HCT116 (cell line): ENCODE measurements at regions not wholly inside any gene's neighbourhood (a gene's known extent, or its start where the extent isn't known, plus 50 kb on each side); places are given as distances from the start of the nearest gene placed in this dataset.

Source experiments
- ATAC-seq: fragments of 200-7000 bp; cut with Tn5 transposase; 2 replicates; pipeline ENCODE4 v1.9.1; 2020; ENCODE audit warnings: mild to moderate bottlenecking, moderate library complexity
- BruUV-seq: library from RNA; stranded (reverse); fragments of 400-500 nt; replicated peaks from 2 replicates; lab custom pipeline; 2021; lab: Mats Ljungman, UMichigan
- CTCF ChIA-PET: fragments of 300-600 bp; sonication (Branson Sonifier 250); formaldehyde crosslinking; loops from one replicate; lab custom pipeline; 2021; ENCODE audit warnings: antibody characterized with exemption; lab: Charles Lee
- POLR2A ChIA-PET: fragments of 300-600, 350-600 bp; sonication (Branson Sonifier 250); formaldehyde crosslinking; loops from one replicate; lab custom pipeline; 2021; ENCODE audit warnings: antibody characterized with exemption; lab: Charles Lee
- RAD21 ChIA-PET, 2 experiments: fragments of 300-600 bp; sonication (Branson Sonifier 250); formaldehyde crosslinking; loops; one replicate each; lab custom pipeline; 2023; ENCODE audit warnings: low total read pairs in 2 of 2; ENCODE audit not compliant: uncharacterized antibody in 2 of 2, unreplicated experiment in 2 of 2, low non-redundant PET in 1 of 2; lab: Charles Lee
- DNase-seq: peaks from one replicate; pipeline ENCODE4 v3.0.0-alpha.2; 2010; ENCODE audit warnings: low read depth, low spot score
- H2AFZ ChIP-seq: fragments of 200-600 bp; shearing (Covaris generic), sonication (generic); 2 replicates; pipeline ENCODE4 v1.6.1; 2017; ENCODE audit warnings: low read depth, mixed run types, mixed read lengths, antibody characterized with exemption, low read length; ENCODE audit not compliant: poor library complexity, severe bottlenecking
- H3K27ac ChIP-seq: 2 replicates; pipeline ENCODE4 v1.5.1; 2012; ENCODE audit warnings: low read depth, low read length
- H3K27me3 ChIP-seq: fragments of 200-600 bp; sonication (generic); 2 replicates; pipeline ENCODE4 v1.6.1; 2016; ENCODE audit warnings: mixed run types, low read length, mixed read lengths; ENCODE audit not compliant: insufficient read depth
- H3K36me3 ChIP-seq, 2 experiments: fragments of 200-500 bp in 1 of 2; fragments of 200-600 bp in 1 of 2; sonication (Bioruptor generic) in 1 of 2; sonication (generic) in 1 of 2; 2 replicates each; pipeline versions ENCODE4 v1.5.1 to v1.6.1; 2014 to 2016; ENCODE audit warnings: low read length in 2 of 2, inconsistent platforms in 1 of 2, mixed read lengths in 1 of 2, mixed run types in 1 of 2; ENCODE audit not compliant: insufficient read depth in 2 of 2, control insufficient read depth in 1 of 2
- H3K4me1 ChIP-seq, 2 experiments: fragments of 200-600 bp in 1 of 2; sonication (generic) in 1 of 2; 2 replicates each; pipeline versions ENCODE4 v1.5.1 to v1.6.1; 2012 to 2017; ENCODE audit warnings: low read length in 2 of 2, inconsistent platforms in 1 of 2, mild to moderate bottlenecking in 1 of 2, mixed read lengths in 1 of 2, mixed run types in 1 of 2, moderate library complexity in 1 of 2; ENCODE audit not compliant: insufficient read depth in 2 of 2, control insufficient read depth in 1 of 2
- H3K4me2 ChIP-seq: fragments of 200-600 bp; sonication (generic); 2 replicates; pipeline ENCODE4 v1.6.1; 2017; ENCODE audit warnings: mixed run types, low read length, mixed read lengths
- H3K4me3 ChIP-seq, 2 experiments: fragments of 200-600 bp in 1 of 2; sonication (generic) in 1 of 2; replicated peaks in 1 of 2; 2 replicates each; pipeline ENCODE4 v1.5.1; 2011 to 2016; ENCODE audit warnings: low read length in 2 of 2, control low read depth in 1 of 2, low read depth in 1 of 2, mild to moderate bottlenecking in 1 of 2, mixed read lengths in 1 of 2, mixed run types in 1 of 2
- H3K79me2 ChIP-seq: fragments of 200-600 bp; sonication (generic); 2 replicates; pipeline ENCODE4 v1.6.1; 2017; ENCODE audit warnings: mild to moderate bottlenecking, mixed run types, low read length, moderate library complexity, mixed read lengths; ENCODE audit not compliant: insufficient read depth
- H3K9ac ChIP-seq: fragments of 200-600 bp; sonication (generic); 2 replicates; pipeline ENCODE4 v1.6.1; 2016; ENCODE audit warnings: low read length, mixed read lengths
- H3K9me2 ChIP-seq: fragments of 200-600 bp; sonication (generic), shearing (Covaris generic); 2 replicates; pipeline ENCODE4 v1.6.1; 2017; ENCODE audit warnings: mixed run types, mild to moderate bottlenecking, moderate library complexity; ENCODE audit not compliant: insufficient read depth
- H3K9me3 ChIP-seq, 2 experiments: fragments of 200-500 bp in 1 of 2; fragments of 200-600 bp in 1 of 2; sonication (Bioruptor generic) in 1 of 2; sonication (generic) in 1 of 2; 2 replicates each; pipeline ENCODE4 v1.6.1; 2014 to 2017; ENCODE audit warnings: low read length in 2 of 2, mixed read lengths in 2 of 2, inconsistent platforms in 1 of 2, low read depth in 1 of 2, mild to moderate bottlenecking in 1 of 2, mixed run types in 1 of 2, moderate library complexity in 1 of 2; ENCODE audit not compliant: control insufficient read depth in 1 of 2, insufficient read depth in 1 of 2
- H4K20me1 ChIP-seq: fragments of 200-600 bp; sonication (generic), shearing (Covaris generic); 2 replicates; pipeline ENCODE4 v1.6.1; 2017; ENCODE audit warnings: mixed run types, mild to moderate bottlenecking, moderate library complexity; ENCODE audit not compliant: insufficient read depth
- ATF3 ChIP-seq: IDR thresholded peaks from 2 replicates; pipeline ENCODE4 v1.6.1; 2012
- CBX3 ChIP-seq: IDR thresholded peaks from 2 replicates; pipeline ENCODE4 v1.6.1; 2012; ENCODE audit warnings: low read depth
- CEBPB ChIP-seq: IDR thresholded peaks from 2 replicates; pipeline ENCODE4 v1.6.1; 2012; ENCODE audit warnings: low read depth
- CTCF ChIP-seq, 3 experiments: fragments of 200-600 bp in 1 of 3; sonication (generic) in 1 of 3; IDR thresholded peaks in 2 of 3; conservative IDR thresholded peaks in 1 of 3; 2 replicates each; pipeline ENCODE4 v1.5.1; 2012 to 2017; ENCODE audit warnings: low read depth in 2 of 3, low read length in 2 of 3, antibody characterized with exemption in 1 of 3, borderline replicate concordance in 1 of 3, control low read depth in 1 of 3, mild to moderate bottlenecking in 1 of 3, mixed read lengths in 1 of 3, mixed run types in 1 of 3, moderate library complexity in 1 of 3; ENCODE audit not compliant: insufficient read depth in 1 of 3
- EGR1 ChIP-seq: IDR thresholded peaks from 2 replicates; pipeline ENCODE4 v1.6.1; 2012; ENCODE audit warnings: low read depth
- ELF1 ChIP-seq: IDR thresholded peaks from 2 replicates; pipeline ENCODE4 v1.6.1; 2012; ENCODE audit warnings: low read depth, borderline replicate concordance
- EZH2phosphoT487 ChIP-seq: fragments of 200-600 bp; IDR thresholded peaks from 2 replicates; pipeline ENCODE4 v1.6.1; 2018; ENCODE audit warnings: antibody characterized with exemption, borderline replicate concordance
- FOSL1 ChIP-seq: IDR thresholded peaks from 2 replicates; pipeline ENCODE4 v1.6.1; 2012; ENCODE audit warnings: low read depth
- MAX ChIP-seq: IDR thresholded peaks from 2 replicates; pipeline ENCODE4 v1.6.1; 2012
- RAD21 ChIP-seq: IDR thresholded peaks from 2 replicates; pipeline ENCODE4 v1.6.1; 2012; ENCODE audit warnings: low read depth, mild to moderate bottlenecking
- REST ChIP-seq: IDR thresholded peaks from 2 replicates; pipeline ENCODE4 v1.6.1; 2012; ENCODE audit warnings: low read depth
- SIN3A ChIP-seq: IDR thresholded peaks from 2 replicates; pipeline ENCODE4 v1.6.1; 2012; ENCODE audit warnings: low read depth
- SP1 ChIP-seq: IDR thresholded peaks from 2 replicates; pipeline ENCODE4 v1.6.1; 2012; ENCODE audit warnings: low read depth
- SRF ChIP-seq: IDR thresholded peaks from 2 replicates; pipeline ENCODE4 v1.6.1; 2012; ENCODE audit warnings: low read depth
- YY1 ChIP-seq: IDR thresholded peaks from 2 replicates; pipeline ENCODE4 v1.6.1; 2011; ENCODE audit warnings: low read length, low read depth, moderate library complexity, mild to moderate bottlenecking; ENCODE audit not compliant: insufficient replicate concordance; ENCODE audit errors: extremely low read depth
- ZBTB33 ChIP-seq: IDR thresholded peaks from 2 replicates; pipeline ENCODE4 v1.6.1; 2011; ENCODE audit warnings: mild to moderate bottlenecking, low read length, moderate library complexity; ENCODE audit not compliant: insufficient replicate concordance; ENCODE audit errors: extremely low read depth
- ZFX ChIP-seq: fragments of 450-650 bp; IDR thresholded peaks from 2 replicates; pipeline ENCODE4 v1.6.1; 2017
- ZNF274 ChIP-seq: fragments of 200-500 bp; sonication (Bioruptor generic); IDR thresholded peaks from 2 replicates; pipeline ENCODE4 v1.6.1; 2014; ENCODE audit warnings: mild to moderate bottlenecking, low read depth, low read length, inconsistent platforms
- intact Hi-C: fragments of 100-400 bp; cut with micrococcal nuclease; formaldehyde crosslinking; loops from 2 replicates; pipeline ENCODE4 v1.10.0; 2022

GRCh38 chr20:6892724-6893123 is 125.2 kb downstream of the BMP2 start:
- Histone ChIP-seq H3K4me1 (no peaks in the 10 kb centered on the region), H3K36me3 (no peaks in the 10 kb centered on the region), H3K79me2 (no peaks in the 10 kb centered on the region), H2AFZ (no peak overlapping the region), H4K20me1 (no peaks in the 10 kb centered on the region), H3K9me3 (peaks cover 0 to 11% of the 10 kb centered on the region in 2 experiments; a peak in 2 of 4 replicates), H3K4me3 (no peak overlapping the region), H3K27ac (no peak overlapping the region), H3K4me2 (no peak overlapping the region), H3K9ac (no peak overlapping the region), H3K27me3 (no peaks in the 10 kb centered on the region), H3K9me2 (no peaks in the 10 kb centered on the region)
- TF ChIP-seq ZBTB33, result no peak
- no peak for TF ChIP-seq CTCF (IDR thresholded peaks at IDR 0.05 in 2 of 3, conservative IDR thresholded peaks at IDR 0.05 in 1 of 3; ENCODE audit: borderline replicate concordance in 1 of 3, insufficient read depth in 1 of 3, low read depth in 2 of 3, low read length in 2 of 3)
- TF ChIP-seq CEBPB, result no peak
- no peak for TF ChIP-seq SRF
- TF ChIP-seq CBX3, result no peak
- no peak for TF ChIP-seq YY1
- no peak for TF ChIP-seq EZH2phosphoT487
- no peak for TF ChIP-seq SP1
- no peak for TF ChIP-seq ATF3
- TF ChIP-seq MAX, result no peak
- TF ChIP-seq ZFX, result no peak
- no peak for TF ChIP-seq ZNF274
- TF ChIP-seq ELF1, result no peak
- no peak for TF ChIP-seq REST
- no peak for TF ChIP-seq EGR1
- TF ChIP-seq RAD21, result no peak
- TF ChIP-seq SIN3A, result no peak
- TF ChIP-seq FOSL1, result no peak
- intact Hi-C loops, result no loop called here
- no peak for DNase-seq
- BruUV-seq, result no TSS peak
- ChIA-PET CTCF (no interaction called here), POLR2A (no interaction called here), RAD21 (no interaction called here)
- no peak for ATAC-seq
